ENCODE measurements at regions not wholly inside any gene's neighbourhood (a gene's known extent, or its start where the extent isn't known, plus 50 kb on each side); places are given as distances from the start of the nearest gene placed in this dataset.

GRCh38 chr12:93272997-93273396, 104.7 kb upstream of the NUDT4 start:
- DNase-seq (ENCODE audit: low read depth, low spot score) = no peak
- no peak overlapping the region for H3K27ac ChIP-seq

GRCh38 chr12:93273834-93274564, 103.7 kb upstream of the NUDT4 start:
- DNase-seq (ENCODE audit: low read depth, low spot score) = no peak
- H3K27ac ChIP-seq = no peak overlapping the region

GRCh38 chr12:93274937-93275336, 102.8 kb upstream of the NUDT4 start:
- DNase-seq (ENCODE audit: low read depth, low spot score) = no peak
- H3K27ac ChIP-seq = no peak overlapping the region

GRCh38 chr12:93275589-93275988, 102.1 kb upstream of the NUDT4 start:
- no peak for DNase-seq (ENCODE audit: low read depth, low spot score)
- no peak overlapping the region for H3K27ac ChIP-seq

GRCh38 chr12:93279565-93280412, 97.9 kb upstream of the NUDT4 start:
- DNase-seq (ENCODE audit: low read depth, low spot score) = no peak
- H3K27ac ChIP-seq = no peak overlapping the region

DNA sequence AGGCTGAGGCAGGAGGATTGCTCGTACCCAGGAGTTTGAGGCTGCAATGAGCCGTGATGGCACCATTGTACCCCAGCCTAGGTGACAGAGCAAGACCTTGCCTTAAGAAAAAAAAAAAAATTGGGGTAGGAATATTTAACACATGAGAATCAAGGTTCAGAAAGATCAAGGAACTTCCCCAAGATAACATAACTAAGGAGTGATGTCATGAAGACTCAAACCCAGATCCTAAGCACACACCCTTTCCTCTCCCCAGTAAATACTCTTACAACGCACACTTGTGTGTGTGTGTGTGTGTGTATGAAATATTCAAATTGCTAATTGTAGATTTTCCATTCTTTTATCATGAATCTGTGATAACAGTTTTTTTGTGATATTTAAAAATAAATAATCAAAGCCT, 90.6 kb upstream of the NUDT4 start:
- no peak overlapping the region for H3K27ac ChIP-seq
- DNase-seq (ENCODE audit: low read depth, low spot score) = no peak

DNA sequence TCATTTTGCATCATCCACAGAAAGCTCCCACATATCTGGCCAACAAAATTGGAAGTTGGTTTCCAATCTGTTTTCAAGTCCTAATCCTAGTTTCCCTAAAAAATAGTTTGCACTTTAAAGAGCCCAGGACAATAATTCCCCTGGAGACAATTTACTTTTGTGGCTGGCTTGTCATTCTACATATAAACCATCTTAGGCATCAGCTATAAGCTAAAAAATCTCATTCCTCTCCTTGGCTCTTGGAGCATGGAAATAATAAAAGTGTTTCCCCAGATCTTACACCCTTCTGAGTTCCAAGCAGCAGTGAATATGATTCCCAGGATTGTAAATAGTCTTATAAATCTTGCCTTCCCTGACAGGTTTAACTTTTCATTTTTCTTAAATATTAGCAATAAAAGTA, 89.1 kb upstream of the NUDT4 start:
- DNase-seq (ENCODE audit: low read depth, low spot score) = no peak
- H3K27ac ChIP-seq = no peak overlapping the region

DNA sequence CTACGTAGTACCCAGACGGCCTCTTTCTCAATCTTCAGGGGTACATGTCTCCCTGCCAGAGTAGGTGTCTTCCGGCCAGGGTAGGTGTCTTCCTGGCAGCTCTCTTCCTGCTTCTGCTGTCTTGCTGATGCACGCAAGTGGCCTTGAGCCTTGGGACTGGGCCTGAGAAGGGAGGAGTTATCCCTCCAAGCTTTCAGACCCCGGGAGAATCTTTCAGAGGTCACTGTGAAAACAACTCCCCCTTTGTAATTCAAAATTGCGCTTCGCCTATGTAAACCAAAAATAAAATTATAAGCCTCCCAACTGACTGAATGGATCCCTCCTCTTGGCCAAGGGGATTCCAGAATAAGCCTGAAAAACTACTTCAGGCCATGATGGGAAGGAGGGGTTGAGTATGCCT, 87.3 kb upstream of the NUDT4 start:
- no peak for DNase-seq (ENCODE audit: low read depth, low spot score)

DNA sequence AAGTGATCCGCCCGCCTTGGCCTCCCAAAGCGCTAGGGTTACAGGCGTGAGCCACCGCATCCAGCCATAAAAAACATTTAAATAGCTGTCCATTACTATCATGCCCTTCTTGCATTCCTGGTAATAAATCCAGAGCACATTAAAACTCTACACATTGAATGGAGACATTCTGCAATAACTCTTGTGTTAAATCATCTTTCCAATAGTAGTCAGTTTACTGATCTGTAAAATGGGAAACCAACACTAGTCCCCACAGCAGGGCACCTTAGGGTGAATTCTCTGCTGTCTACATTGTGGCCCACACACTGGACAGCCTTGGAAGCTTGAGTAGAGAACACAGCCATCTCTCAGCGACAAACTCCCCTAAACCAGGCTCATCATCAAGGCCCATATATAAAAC, 85.5 kb upstream of the NUDT4 start:
- H3K27ac ChIP-seq = no peak overlapping the region
- DNase-seq (ENCODE audit: low read depth, low spot score) = no peak

More for the DNA sequence above, 87.3 kb upstream of the NUDT4 start:
- no peak overlapping the region for H3K27ac ChIP-seq

DNA sequence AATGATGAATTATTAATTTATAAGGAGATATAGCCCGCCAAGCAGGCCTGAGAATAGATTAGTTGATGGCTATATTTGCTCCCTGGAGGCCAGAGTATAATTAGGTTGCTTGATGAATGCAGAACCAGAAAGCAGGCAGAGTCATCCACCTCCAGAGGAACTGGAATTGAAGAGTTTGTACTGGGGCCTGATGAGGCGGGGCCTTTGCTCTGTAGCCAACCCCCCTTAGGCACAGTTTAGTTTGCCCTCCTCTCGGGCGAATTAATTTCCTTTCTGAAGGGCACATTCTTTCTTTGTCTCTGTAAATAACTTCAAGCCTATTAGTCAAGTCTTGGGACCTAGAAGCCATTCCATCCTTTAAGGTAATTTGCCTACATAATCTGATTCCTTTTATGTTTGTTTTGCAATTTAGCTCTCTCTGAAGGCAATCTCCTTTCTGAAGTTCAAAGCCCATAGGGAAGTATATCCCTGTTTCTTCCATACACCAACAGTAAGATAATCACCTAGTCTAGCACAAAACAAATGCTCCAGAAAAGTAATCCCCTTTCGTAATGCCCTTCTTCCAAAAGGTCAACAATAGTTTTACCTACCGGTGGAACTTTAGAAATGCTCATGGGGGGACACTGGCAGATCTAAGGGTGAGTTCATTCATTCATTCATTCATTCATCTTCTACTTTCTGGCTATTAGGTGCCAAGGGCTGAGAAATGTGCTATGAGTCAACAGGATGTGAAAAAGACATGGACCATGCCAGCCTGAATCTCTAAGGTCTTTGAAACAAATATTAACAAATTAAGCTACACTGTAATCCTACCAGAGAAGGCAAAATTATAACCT, 84.8 kb upstream of the NUDT4 start:
- H3K27ac ChIP-seq = no peak overlapping the region
- no peak for DNase-seq (ENCODE audit: low read depth, low spot score)

DNA sequence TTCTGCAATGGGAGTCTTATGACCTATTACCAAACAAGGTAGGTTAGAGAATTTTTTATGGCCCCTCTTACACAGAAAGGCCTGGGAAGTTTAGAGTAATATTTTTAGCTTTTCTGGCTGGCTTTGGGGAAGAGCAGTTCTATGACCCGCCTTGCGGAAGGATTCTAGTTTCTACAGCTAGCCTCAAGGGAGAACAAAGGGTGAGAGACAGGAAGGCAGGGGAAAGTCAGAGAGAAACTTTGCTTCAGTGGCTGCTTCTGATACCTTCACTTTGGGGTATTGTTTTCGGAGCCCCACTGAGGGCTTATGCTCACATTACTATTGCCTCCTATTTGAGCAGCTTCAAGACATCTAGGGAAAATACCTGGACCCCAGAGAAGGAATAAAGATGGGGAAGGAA, 80.7 kb upstream of the NUDT4 start:
- DNase-seq (ENCODE audit: low read depth, low spot score) = no peak

DNA sequence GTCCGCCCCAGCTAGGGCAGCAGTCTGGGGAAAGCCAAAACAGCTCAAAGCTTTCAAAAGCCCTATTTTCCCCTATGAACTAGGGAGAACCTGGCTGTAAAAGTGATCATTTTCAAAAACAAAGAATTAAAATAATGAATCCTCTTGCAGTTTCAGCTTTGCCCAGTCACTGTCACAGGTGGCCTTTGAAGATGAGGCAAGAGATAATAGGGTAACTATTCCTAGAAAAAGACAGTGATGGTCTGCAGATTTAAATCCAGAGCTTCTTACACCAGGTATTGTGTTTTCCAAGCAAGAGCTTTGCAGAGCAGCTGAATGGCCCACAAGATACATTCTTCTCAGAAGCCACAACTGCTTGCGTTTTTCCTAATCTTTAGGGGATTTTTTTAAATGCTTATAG, 80.2 kb upstream of the NUDT4 start:
- no peak for DNase-seq (ENCODE audit: low read depth, low spot score)
- no peak overlapping the region for H3K27ac ChIP-seq

More for the DNA sequence above, 80.7 kb upstream of the NUDT4 start:
- H3K27ac ChIP-seq = no peak overlapping the region

DNA sequence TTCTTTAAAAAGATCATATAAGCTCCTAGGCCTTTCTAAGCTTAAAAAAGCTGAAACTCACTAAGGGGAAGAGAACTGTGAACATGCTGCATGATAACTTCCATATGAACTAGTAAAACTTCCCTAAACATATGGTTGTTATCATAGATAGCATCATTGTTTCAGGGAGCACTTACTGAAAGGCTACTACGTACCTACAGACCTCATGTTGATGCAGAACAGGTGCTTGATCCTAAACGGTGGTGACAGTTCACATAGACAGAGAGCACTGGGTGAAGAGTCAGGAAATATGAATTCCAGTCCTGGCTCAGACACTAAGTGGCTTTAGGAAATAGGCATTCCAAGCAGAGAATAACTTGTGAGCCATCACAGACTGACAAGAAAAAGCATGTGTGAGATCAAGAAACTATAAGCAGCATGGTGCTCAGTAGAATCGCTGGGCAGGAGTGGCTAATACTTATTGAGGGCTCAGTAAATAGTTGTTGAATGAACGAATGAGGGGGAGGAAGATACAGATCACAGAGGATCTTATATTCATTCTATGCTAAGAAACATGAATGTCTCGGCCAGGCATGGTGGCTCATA, 78.4 kb upstream of the NUDT4 start:
- no peak overlapping the region for H3K27ac ChIP-seq
- DNase-seq (ENCODE audit: low read depth, low spot score) = no peak

DNA sequence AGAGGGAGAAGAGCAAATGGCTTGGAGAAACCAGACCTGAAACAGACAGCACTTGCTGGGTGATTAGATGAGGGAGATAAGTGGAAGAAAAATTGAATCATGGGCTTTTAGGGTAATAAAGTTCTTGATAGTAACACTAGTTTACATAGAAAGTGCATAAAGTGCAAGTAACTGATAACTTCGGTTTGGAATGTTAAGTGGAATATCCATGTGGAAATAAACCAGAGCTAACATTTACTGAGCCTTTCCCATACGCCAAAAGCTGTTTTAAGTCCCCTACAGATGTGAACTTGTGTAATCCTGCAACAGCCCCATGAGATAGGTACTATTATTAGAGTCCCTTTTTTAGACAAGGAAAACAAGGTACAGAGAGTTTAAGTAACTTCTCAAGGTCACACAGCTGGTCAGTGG, 77.1 kb upstream of the NUDT4 start:
- no peak overlapping the region for H3K27ac ChIP-seq
- DNase-seq (ENCODE audit: low read depth, low spot score) = no peak

DNA sequence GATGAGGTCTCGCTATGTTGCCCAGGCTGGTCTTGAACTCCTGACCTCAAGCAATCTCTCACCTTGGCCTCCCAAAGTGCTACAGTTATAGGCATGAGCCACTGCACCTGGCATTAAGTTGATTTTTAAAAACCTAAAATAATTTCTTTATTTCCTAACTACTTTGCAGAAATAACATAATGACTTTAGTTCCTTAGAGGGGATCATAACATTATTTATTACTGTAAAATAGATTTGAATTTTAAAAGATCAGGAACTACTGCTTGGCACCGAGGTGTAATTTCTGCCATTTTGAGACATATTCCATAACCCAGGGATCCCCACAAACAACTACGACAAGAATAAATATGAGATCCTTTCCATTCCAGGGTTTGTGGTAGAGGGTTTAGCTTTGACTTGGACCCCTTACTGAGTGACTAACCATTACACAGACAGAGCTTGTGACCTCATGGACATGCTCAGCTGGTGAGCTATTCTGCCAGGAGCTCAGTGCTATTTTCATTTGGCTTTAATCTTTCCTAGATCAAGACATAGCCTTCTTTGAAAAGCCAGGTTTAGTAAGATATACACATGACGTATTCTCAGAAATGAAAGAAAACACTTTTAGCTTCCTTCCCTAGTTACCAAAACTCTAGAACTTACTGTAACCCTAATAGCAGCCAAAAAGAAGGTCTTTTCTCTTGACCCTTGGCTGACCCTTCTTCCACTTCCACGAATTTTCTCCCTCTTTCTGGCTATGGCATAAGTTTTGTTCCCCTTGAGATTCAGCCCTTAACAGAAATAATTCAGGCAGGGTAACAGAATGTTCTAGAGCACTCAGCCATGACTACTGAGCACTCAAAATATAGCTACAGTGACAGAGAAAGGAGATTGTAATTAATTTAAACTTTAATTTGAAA, 75.1 kb upstream of the NUDT4 start:
- H3K27ac ChIP-seq = no peak overlapping the region
- DNase-seq (ENCODE audit: low read depth, low spot score) = no peak

DNA sequence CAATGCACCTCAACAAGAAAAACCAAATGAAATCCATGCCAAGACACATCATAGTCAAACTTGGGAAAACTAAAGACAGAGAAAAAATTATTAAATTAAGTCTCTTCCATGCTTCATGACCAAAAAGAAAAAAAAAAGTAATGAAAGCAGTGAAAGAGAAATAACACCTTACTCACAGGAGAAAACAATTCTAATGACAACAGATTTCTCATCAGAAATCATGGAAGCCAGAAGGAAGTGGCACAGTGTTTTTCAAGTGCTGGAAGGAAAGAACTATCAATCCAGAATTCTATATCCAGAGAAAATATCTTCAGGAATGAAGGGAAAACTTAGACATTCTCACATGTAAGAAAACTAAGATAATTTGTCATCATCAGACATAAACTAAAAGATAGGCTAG, 71.1 kb upstream of the NUDT4 start:
- no peak overlapping the region for H3K27ac ChIP-seq
- no peak for DNase-seq (ENCODE audit: low read depth, low spot score)

- DNase-seq (ENCODE audit: low read depth, low spot score) = no peak
- no peak overlapping the region for H3K27ac ChIP-seq
Measured at GRCh38 chr12:93308281-93308680, 69.4 kb upstream of the NUDT4 start.

GRCh38 chr12:93311827-93312226, 65.9 kb upstream of the NUDT4 start:
- H3K27ac ChIP-seq = no peak overlapping the region
- DNase-seq (ENCODE audit: low read depth, low spot score) = no peak

DNA sequence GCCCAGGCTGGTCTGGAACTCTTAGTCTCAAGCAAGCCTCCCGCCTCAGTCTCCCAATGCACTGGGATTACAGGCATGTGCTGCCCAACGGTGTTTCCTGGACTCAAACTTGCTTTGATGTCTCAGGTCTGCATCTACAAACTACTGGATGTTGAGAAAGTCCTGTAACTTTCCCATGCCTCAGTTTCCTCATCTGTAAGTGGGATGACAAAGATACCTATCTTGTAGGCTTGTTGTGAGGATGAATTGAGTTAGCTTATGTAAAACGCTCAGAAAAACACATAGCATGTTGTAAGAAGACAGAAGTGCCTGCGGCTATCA, 63.6 kb upstream of the NUDT4 start:
- H3K27ac ChIP-seq = no peak overlapping the region
- no peak for DNase-seq (ENCODE audit: low read depth, low spot score)

All from epithelial cell of prostate (primary cell).